SKM-1 (cell line): ENCODE measurements at regions not wholly inside any gene's neighbourhood (a gene's known extent, or its start where the extent isn't known, plus 50 kb on each side); places are given as distances from the start of the nearest gene placed in this dataset.
"Not testable (repeated sequence)": the region's sequence is repeated elsewhere in the genome, so short reads cannot be mapped to it uniquely, and the experiment has no call there.

ENCODE experiments used
- DNase-seq: peaks from one replicate; lab custom pipeline; 2025; ENCODE audit not compliant: unreplicated experiment; lab: John Stamatoyannopoulos, UW

DNA sequence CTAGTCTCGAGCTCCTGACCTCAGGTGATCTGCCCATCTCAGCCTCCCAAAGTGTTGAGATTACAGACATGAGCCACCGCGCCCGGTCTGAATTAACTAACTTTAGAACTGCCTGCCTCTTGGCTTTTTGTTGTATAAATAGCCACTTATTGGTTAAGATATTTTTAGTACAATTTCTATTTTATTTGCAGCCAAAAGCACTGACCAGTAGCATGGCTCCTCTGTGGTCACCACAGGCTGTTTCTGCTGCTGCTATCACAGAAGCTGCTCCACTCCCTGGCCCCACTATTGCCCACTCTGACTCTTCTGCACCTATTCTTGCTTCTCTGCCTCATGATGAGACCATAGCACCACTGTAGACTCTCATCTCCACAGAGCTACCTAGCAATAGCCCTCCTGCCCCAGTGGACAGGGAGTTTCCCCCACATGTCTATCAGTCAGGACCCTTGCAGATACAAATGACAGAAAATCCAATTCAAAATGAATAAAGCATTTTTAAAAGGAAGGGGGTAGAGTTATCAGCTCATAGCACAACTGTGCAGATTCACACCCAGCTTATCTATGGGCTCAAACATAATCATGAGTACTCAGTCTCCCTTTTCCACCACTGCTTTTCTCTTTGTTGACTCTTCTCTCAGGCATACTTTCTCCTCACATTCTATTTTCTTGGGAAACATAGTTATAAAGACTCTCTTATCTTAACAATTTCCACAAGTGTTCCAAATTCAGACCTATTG, 151.8 kb upstream of the EPB41L4A start:
- no peak for DNase-seq

DNA sequence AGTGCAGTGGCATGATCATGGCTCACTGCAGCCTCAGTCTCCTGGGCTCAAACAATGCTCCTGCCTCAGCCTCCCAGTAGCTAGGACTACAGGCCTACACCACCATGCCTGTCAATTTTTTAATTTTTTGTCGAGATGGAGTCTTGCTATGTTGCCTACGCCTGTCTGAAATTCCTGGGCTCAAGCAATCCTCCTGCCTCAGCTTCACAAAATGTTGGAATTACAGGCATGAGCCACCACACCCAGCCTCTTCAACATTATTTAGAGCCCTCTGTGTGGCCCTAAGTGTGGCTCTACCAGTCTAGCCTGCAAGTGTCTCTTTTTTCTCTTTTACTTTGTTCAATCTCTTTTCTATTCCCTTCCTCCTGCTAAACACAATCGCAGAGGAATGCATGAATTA, 154.4 kb upstream of the EPB41L4A start:
- DNase-seq, result no peak

DNA sequence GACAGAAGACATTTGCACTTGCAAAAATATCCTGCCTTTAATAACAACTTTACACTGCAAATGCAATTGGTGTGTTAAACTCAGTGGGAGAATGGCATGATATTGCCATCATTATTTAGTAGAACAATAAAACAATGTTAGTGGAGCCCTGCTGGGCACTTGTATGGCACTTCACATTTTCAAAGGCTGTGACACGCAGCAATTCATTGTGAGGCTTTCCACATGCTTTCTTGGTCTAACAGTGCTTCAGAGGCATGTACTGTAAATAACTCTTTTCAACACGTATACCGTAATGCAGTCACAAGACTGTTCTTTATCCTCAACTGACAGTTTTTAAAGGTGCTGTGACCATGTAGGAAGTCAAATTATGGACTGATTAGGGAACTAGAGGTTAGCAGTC, 155.5 kb upstream of the EPB41L4A start:
- no peak for DNase-seq

DNA sequence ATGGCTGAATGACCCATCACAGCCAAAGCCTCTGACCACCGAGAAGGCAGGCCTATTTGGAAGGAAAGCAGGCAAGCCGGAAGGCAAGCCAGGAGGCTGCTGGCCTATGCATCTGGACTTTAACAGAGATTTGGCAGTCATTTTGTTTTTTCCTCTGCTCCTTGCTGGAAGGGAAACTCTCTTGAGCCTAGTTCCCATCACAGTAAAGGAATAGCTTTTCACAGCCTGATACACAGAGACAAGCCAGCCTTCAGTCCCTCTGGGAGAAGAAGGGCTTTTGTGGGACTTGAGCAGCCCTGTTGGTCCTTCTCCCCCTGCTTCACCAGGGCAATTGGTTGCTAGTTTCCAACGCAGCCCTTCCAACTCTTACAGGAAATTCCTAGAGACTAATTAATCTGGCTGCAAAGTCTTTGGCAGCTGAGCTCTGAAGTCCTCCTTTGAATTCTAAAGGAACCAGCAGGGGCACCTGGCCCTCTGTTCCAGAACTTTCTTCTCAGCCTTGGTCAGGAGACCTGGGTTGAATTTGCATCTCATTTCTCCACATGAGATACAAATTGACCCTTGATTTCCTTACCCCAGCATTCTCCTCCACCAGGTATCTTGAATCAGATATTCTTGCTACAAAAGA, 157.3 kb upstream of the EPB41L4A start:
- no peak for DNase-seq

DNA sequence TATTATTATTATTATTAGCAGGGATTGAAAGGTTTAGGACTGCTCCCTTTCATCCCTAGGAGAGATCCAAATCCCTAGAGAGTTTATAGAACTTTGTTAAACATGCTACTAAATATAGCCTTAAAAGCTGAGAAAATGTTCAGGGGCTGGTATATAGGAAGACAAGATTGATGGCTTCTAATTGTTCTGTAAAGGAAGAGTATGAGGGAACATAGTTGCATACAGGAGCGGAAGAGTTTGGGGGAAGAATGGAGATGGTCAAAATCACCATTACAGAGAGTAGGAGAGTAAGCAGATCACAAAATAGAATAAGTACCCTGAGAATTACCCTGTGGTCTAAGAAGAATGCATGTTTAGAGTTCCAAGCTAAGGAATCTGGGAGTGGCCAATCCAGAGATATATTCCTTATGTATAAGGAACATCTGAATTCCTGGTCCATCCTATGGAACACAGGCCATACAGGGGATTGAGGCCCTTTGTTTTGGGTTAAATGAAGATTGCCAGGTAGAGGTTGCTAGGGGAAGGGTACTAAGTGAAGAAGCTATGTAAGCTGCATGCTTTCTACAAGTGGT, 158.0 kb upstream of the APC start:
- no peak for DNase-seq

DNA sequence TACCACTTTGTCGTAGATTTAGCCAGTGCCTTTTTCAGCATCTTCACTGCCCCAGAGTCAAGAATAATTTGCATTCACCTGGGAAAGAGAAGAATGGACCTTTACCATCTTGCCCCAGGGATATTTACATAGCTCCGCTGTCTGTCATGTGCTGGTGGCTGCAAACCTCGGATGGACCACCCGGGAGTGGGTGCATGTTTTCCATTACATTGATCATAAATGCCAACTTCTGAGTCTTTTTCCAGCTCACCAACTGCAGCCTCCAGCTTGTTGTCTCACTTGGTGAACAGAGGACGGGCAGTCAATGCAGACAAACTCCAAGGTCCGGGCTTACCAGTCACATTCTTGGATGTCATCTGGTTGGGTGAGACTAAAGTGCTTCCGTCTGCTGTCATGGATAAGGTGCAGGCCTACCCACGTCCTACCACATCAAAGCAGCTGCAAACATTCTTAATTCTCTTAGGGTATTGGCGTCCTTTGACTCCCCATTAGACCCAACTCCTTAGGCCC, 155.8 kb upstream of the APC start:
- DNase-seq, result no peak

DNA sequence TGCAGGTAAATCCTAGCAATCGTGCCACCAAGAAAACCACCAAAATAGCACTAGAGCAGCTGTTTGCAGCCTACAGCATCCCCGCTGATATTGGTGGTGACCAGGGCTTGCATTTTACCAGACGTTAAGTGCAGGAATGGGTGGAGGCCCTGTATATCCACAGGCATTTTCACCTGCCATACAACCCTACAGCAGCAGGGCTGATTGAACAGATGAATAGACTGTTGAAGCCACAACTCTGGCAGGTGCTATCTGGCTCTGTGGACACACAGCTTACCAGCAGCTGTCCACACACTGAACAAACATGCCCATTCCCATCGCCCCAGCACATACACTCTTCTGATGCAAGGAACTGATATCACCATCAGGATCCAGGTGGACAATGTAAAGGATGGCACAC, 154.5 kb upstream of the APC start:
- no peak for DNase-seq

DNA sequence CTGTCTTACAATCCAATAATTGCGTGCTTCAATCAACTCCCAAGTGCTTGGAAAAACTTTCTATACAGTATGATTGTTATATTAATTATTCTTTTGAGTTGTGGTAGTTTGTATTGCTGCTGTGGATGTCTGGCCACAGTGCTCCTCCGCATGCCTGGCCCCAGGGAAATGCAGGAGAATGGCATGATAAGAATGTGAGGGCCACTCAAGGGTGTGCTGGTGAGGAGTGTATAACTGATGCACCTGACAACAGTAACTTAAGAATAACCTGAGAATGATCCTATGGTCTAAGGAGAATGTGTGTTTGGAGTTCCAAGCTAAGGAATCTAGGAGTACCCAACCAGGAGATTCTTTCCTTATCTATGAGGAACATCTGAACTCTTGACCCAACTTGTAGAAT, 152.9 kb upstream of the APC start:
- DNase-seq, result no peak

DNA sequence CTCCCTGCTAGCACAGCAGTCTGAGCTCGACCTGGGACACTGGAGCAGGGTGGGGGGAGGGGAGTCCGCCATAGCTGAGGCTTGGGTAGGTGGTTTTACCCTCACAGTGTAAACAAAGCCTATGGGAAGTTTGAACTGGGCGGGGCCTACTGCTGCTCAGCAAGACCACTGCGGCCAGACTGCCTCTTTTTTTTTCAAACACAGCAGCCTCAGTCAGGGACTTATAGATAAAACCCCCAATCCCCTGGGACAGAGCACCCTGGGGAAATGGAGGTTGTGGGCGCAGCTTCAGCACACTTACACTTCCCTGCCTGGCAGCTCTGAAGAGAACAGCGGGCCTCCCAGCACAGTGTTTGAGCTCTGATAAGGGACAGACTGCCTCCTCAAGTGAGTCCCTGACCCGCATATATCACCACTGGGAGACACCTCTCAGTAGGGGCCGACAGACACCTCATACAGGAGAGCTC, 151.1 kb upstream of the APC start:
- no peak for DNase-seq

DNA sequence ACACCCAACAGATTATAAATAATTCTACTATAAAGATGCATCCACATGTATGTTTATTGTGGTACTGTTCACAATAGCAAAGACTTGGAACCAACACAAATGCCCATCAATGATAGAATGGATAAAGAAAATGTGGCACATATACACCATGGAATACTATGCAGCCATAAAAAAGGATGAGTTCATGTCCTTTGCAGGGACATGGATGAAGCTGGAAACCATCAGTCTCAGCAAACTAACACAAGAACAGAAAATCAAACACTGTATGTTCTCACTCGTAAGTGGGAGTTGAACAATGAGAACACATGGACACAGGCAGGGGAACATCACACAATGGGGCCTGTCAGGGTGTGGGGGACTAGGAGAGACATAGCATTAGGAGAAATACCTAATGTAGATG, 146.8 kb upstream of the APC start:
- not testable (repeated sequence) for DNase-seq

DNA sequence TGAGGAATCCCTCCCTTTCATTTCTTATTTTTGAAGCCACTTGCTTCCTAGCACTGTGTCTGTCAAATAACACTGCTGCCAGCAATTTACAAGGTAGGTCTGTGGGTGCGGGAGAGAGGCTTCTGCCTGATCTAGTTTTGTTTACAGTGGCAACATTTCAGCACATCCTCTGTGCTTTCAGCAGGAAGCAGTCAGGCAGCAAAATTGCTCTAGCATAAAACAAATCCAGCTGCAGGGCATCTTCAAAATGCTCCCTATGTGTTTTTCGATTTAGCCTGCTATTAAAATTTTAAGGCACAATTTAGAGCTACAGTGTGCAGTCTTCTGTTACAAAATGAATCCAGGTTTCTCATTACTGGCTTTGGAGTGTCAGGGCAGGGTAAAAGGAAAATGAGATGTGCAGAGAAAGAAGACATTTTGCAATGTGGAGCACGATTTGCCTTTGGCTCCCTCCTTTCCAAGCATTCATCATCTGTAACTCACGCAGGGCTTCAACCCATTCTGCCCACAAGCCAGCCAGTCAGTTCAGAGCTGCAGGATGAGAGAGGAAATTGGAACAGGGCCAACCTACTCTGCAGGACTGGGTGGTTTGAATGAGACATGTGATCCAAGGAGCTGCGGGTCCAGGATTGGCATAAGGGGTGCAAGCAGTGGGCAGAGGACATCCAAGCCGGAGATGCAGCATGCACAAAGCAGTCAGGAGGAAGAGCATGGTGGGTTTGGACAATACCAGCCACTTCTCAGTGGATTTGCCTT, 143.4 kb upstream of the APC start:
- DNase-seq, result no peak

DNA sequence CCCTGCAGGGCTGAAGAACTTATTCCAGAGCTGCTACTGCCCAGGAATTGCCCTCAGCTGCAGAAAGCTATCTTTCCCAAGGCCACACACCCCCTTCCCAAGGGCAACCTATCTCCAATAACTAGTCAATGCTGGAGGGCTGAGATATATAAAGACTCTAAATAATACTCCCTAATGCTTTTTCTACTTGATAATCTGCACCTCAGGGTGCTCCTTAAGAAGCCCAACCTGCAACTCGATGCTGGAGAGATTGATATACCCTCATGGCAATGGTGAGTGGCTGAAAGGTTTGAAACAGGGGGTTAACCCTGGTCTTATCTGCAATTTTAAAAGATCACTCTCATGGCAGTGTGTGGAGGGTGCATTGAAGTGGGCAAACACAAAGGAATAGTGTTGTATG, 142.7 kb upstream of the APC start:
- DNase-seq, result no peak

DNA sequence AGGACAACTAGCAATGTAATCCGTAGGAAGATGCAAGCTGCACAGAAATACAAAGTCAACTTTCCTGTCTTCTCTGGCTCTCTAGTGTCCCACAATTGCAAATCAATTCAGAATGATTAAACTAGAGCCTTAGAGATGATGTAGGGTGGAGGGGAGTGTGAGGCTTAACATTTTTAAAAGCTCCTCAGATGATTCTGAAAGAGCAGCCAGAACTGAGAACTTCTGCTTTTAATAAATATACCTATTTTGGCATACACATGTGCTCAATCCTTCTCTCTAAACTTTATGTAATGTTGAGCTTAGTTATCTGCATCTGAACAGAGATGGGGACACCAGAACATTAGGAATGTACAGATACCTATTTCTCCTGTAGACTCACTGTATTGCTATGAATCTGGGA, 139.9 kb upstream of the APC start:
- no peak for DNase-seq

DNA sequence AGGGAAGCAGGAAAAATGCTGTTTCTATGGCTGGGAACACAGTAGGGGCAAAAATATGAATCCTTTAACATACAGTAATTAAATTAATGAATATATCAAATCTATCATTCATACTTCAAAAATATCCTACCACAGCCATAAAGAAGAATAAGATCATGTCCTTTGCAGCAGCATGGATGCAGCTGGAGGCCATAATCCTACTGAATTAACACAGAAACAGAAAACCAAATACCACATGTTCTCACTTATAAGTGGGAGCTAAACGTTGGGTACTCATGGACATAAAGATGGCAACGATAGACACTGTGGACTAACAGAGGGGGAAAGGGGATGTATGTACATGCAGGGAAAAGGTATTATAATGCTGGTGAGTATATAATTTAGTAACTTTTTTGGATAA, 137.2 kb upstream of the APC start:
- not testable (repeated sequence) for DNase-seq

DNA sequence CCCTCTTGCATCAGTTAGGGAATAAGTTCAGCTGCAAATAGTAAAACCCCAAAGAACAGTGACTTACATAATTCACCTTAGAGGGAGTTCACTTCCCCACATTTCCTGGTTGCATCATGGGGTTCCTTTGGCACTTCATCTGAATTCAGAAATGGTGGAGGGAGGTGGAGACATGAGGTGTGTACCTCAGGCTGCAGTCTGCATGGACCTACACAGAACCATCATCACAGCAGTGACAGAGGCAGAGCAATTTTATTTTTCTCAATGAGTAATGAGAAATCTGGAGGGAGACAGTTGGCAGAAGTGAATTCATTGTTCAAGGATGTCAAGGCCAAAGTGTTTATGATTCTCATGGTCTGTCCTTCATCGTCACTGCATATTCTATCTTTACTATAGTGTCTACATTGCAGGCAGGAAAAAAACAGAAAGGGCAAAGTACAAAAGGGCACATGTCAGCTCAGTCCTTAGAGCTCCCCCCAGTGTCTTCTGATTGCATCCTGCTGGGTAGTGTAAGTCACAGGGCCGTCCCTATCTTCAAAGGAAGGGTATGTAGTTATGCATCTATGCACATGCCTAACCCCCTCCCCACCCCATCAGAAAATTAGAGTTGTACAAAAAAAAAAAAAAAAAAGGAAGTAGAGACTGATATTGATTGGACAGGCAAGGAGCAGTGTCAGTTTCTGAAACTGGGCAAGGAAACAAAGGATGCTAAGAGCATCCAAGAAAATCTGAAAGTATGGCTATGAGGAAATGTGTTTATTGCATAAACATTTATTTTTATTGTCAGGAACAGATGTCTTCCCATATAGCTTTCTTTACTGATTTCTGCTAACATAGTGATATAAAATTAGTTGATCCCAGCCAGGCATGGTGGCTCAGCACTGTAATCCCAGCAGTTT, 132.7 kb upstream of the APC start:
- DNase-seq, result no peak

DNA sequence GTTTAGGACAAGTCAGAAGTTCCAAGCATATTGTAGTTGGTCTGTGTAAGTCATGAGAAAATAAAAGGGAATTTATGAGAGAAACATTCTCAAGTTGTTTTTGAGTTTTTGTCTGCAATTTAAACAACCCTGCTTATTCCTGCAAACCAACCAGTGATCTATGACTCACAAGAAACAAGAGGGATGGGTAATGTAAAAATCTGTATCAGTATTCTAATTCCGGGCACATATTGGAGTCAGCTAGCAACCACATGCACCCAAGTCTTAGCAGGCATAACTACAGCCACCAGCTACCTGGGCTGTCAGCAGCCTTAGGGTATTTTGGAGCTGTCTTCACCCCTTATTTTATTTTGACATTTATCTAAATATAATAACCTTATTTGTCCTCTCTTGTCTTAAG, 128.7 kb upstream of the APC start:
- no peak for DNase-seq

DNA sequence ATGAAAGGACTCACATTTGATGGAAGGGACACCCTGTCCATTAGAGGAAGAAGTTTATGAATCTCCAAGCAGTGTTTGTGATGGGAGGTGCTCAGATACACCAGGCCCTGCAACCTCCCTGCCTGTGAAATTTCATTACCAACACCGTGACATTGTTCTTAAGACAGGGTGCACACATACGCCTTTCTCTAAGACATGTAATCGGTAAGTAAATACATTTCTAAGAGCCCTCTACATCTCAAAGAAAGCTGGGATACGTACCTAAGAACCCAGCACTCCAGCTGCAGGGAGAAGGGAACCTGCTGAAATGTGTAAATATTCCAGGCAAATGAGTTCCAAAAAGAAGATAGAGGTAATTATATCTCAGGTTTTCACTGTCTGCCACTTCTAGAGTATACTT, 125.0 kb upstream of the APC start:
- no peak for DNase-seq

DNA sequence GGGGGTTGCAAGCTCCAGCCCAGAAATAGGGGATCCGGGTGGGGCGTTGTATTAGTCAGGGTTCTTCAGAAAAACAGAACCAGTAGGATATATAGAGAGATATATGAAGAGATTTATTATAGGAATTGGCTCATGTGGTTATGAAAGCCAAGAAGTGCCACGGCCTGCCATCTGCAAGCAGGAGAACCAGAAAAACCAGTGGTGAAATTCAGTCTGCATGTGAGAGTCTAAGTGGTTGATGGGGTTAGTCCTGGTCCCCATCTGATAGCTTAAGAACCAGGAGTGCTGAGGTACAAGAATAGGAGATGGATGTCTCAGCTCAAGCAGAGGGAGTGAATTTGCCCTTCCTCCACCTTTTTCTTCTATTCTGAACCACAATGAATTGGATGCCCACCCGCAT, 123.4 kb upstream of the APC start:
- DNase-seq, result no peak

DNA sequence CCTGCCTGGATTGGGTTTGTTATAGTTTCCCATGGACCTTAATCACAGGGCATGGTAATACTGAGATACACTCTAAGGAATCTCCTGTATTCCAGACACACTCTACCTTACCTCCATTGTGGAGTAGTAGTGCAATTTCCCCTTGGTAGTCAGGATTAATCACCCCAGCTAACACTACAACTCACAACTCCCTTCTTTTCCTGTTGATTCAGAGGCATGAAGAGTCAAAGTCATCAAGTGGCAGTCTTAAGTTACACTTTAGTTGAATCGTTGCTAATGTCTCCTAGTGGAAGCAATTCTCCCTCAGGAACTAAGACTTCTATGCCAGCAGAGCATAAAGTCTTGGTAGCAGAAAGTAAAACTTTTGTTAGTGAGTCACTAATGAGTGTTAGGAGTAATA, 122.7 kb upstream of the APC start:
- no peak for DNase-seq

DNA sequence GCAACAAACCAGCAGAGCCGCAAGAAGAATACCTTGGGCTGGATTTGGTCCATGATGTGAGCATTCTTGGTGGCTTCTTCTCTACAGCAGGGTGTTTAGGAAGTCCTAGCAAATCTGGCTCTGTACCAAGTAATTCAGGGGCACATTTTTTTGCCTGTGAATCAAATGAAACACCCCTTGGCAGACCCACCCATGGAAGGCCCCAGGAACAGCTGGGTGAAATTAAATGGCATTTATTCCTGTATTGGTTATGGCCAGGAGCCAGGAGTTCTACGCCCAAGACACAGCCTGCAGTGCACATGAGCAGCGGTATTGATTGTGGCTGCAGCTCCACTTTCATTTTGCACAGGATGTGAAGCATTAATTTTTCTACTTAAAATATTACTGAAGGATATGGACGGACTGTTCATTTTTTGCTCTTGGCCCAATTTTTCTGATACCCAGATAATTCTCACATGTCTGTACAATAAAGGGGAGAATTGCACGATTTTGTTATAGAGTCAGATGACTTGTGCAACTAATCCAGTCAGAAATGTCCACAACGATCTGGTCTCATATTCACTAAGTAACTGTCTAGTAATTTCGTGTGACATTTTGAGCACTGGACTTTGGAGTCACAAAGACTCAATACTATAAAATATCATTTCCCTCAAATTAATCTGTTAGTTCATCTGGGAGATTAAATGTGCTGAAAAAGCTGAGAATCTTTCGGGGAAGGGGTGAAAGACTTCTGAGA, 120.7 kb upstream of the APC start:
- no peak for DNase-seq
